Breast epithelium (tissue), 4 donors: ENCODE measurements at regions not wholly inside any gene's neighbourhood (a gene's known extent, or its start where the extent isn't known, plus 50 kb on each side); places are given as distances from the start of the nearest gene placed in this dataset.

Experiments used
- DNase-seq, 2 donors: peaks; one replicate each; pipeline ENCODE4 v3.0.0-alpha.2; 2019; ENCODE audit warnings: low spot score in 2 of 2
- H3K27ac ChIP-seq, 2 donors: fragments of 200-600 bp; sonication (generic) in 1 of 2; one replicate each; pipeline ENCODE4 v1.5.1; 2016 to 2019; ENCODE audit warnings: mild to moderate bottlenecking in 1 of 2
- H3K27me3 ChIP-seq, 2 donors: fragments of 200-600 bp; sonication (generic) in 1 of 2; one replicate each; pipeline versions ENCODE4 v1.5.1 to v1.6.0; 2017 to 2019; ENCODE audit warnings: control low read depth in 1 of 2, mild to moderate bottlenecking in 1 of 2
- H3K36me3 ChIP-seq: fragments of 200-600 bp; one replicate; pipeline ENCODE4 v1.5.1; 2019
- H3K4me1 ChIP-seq, 2 donors: fragments of 200-600 bp; sonication (generic); one replicate each; pipeline ENCODE4 v1.5.1; 2016 to 2019; ENCODE audit warnings: control low read depth in 1 of 2
- H3K4me3 ChIP-seq, 3 donors: fragments of 200-600 bp; sonication (generic); 1 replicate in 2 of 3; 2 replicates in 1 of 3; pipeline ENCODE4 v1.5.1; 2016 to 2019; ENCODE audit warnings: mild to moderate bottlenecking in 3 of 3, moderate library complexity in 2 of 3
- H3K9me3 ChIP-seq, 2 donors: fragments of 200-600 bp; sonication (generic) in 1 of 2; one replicate each; pipeline ENCODE4 v1.5.1; 2016 to 2019; ENCODE audit warnings: control low read depth in 1 of 2
- POLR2A ChIP-seq: fragments of 450-650 bp; IDR thresholded peaks from one replicate; pipeline ENCODE4 v1.6.1; 2016; ENCODE audit warnings: antibody characterized with exemption, mild to moderate bottlenecking, moderate library complexity
- POLR2AphosphoS5 ChIP-seq, 3 donors: sonication (generic); formaldehyde crosslinking; IDR thresholded peaks; one replicate each; pipeline ENCODE4 v1.6.1; 2017; ENCODE audit warnings: antibody characterized with exemption in 3 of 3
- intact Hi-C: fragments of 100-400 bp; cut with DNase I; formaldehyde crosslinking; loops from one replicate; pipeline ENCODE4 v1.15.1; 2023; ENCODE audit warnings: low total_unique reads
- TF ChIP-seq, protein P1 (sequence below), 3 donors: fragments of 450-650 bp; IDR thresholded peaks; one replicate each; pipeline ENCODE4 v1.5.1; 2016 to 2017; ENCODE audit warnings: antibody characterized with exemption in 3 of 3, mild to moderate bottlenecking in 3 of 3, moderate library complexity in 3 of 3

DNA sequence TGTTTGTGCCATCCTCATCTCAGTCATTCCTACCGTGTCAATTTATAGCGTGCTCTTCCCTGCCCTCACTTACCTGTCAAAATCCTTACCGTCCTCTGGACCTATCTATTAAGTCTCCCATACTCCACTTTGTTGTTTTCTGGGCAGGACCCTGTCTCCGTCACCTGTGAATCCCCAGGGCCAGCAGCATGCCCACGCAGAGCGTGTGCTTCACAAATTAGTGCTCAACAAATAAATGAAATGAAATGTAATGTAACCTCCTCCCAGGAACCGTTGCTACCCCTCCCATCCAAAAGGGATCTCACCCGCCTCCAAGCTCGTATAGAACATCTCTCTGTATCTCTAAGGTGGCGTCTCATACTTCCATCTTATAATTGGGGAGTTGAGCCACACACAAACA, 589.9 kb upstream of the MGMT start:
- Histone ChIP-seq H3K27ac (no peak overlapping the region), H3K4me3 (no peak overlapping the region), H3K4me1 (no peaks in the 10 kb centered on the region), H3K27me3 (no peaks in the 10 kb centered on the region), H3K36me3 (no peaks in the 10 kb centered on the region), H3K9me3 (no peaks in the 10 kb centered on the region)
- no peak for DNase-seq
- intact Hi-C loops: no loop called here
- TF ChIP-seq POLR2A (no peak), POLR2AphosphoS5 (IDR thresholded peaks at IDR 0.05) (no peak)
- TF ChIP-seq, protein P1, sequence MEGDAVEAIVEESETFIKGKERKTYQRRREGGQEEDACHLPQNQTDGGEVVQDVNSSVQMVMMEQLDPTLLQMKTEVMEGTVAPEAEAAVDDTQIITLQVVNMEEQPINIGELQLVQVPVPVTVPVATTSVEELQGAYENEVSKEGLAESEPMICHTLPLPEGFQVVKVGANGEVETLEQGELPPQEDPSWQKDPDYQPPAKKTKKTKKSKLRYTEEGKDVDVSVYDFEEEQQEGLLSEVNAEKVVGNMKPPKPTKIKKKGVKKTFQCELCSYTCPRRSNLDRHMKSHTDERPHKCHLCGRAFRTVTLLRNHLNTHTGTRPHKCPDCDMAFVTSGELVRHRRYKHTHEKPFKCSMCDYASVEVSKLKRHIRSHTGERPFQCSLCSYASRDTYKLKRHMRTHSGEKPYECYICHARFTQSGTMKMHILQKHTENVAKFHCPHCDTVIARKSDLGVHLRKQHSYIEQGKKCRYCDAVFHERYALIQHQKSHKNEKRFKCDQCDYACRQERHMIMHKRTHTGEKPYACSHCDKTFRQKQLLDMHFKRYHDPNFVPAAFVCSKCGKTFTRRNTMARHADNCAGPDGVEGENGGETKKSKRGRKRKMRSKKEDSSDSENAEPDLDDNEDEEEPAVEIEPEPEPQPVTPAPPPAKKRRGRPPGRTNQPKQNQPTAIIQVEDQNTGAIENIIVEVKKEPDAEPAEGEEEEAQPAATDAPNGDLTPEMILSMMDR (IDR thresholded peaks at IDR 0.05): no peak

DNA sequence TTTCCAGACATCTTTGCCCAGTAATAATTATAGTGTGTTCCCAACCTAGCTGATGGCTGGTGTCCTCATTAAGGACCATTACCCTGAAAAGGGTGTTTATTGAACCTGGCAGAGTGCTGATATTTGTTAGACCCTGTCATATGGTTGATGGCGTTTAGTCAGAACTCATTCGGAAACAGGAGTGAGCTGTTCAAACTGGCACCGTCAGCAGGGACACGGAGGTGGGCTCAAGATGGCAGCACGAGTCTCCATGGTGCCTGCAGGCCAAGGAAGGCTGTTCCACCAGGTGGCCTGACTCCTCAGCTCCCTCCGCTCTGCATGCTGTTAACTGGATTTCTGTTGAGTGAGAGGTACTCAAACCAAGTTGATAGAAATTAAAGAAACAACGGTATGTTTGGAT, 589.1 kb upstream of the MGMT start:
- Histone ChIP-seq H3K36me3 (no peaks in the 10 kb centered on the region), H3K4me1 (no peaks in the 10 kb centered on the region), H3K9me3 (no peaks in the 10 kb centered on the region), H3K27me3 (no peaks in the 10 kb centered on the region), H3K27ac (no peak overlapping the region), H3K4me3 (no peak overlapping the region)
- TF ChIP-seq, protein P1 (IDR thresholded peaks at IDR 0.05): no peak
- TF ChIP-seq POLR2A (no peak), POLR2AphosphoS5 (IDR thresholded peaks at IDR 0.05) (no peak)
- intact Hi-C loops: no loop called here
- DNase-seq: no peak

DNA sequence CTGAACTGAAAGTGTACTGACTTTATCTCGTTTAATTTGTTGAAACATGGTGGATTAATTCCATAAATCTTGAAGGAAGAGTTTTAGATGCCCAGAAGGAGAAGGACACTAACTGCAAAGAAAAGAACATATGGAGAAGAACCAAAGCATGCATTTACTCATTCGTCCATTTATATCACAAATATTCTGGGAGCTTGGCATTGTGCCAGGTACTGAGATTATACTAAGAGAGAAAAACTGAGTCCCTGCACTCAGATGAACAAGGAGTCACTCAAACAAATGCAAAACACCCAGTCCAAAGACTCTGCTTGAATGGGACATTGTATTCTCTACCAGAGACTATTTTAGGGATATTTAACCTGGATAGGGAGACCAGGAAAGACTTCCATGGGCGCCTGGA, 588.0 kb upstream of the MGMT start:
- Histone ChIP-seq H3K9me3 (no peaks in the 10 kb centered on the region), H3K4me1 (no peaks in the 10 kb centered on the region), H3K27me3 (no peaks in the 10 kb centered on the region), H3K36me3 (no peaks in the 10 kb centered on the region), H3K27ac (no peak overlapping the region), H3K4me3 (no peak overlapping the region)
- no peak for DNase-seq
- no peak for TF ChIP-seq POLR2A
- no peak for TF ChIP-seq POLR2AphosphoS5 (IDR thresholded peaks at IDR 0.05)
- TF ChIP-seq, protein P1 (IDR thresholded peaks at IDR 0.05): no peak
- intact Hi-C loops: no loop called here

DNA sequence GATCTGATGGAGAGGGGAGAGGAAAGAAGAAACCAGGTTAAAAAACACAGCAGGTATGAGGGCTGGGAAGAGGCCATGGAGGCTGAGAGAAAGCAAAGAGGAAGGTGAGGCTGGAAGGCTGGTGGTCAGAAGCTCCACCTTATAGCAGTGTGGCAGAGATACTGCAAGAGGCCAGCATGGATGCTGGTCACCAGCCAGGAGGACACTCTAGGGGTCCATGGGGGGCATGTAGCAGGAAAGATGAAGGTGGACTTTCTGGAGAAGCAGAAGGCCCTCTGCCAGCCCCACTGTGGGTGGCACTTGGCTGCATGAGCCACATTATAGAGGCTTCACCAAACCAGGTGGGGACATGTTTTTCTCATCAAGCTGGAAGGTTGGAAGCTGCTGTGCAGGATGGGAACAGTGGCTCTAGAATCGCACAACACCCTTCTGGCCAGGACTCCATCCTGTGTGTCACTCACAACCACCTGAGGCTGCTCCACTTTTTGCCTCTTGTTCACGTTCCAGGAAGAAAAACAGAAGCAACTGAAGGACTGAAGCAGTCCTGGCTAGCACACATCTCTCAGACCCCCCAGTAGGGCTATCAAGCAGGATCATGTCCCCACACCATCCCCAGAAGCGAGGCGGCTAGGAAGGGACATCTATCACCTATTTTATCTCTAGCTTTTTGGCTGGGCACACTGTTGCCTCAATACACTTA, 587.5 kb upstream of the MGMT start:
- Histone ChIP-seq H3K27ac (no peak overlapping the region), H3K9me3 (no peaks in the 10 kb centered on the region), H3K4me3 (no peak overlapping the region), H3K4me1 (no peaks in the 10 kb centered on the region), H3K36me3 (no peaks in the 10 kb centered on the region), H3K27me3 (no peaks in the 10 kb centered on the region)
- intact Hi-C loops: no loop called here
- no peak for DNase-seq
- TF ChIP-seq POLR2A: no peak
- TF ChIP-seq, protein P1 (IDR thresholded peaks at IDR 0.05): no peak
- TF ChIP-seq POLR2AphosphoS5 (IDR thresholded peaks at IDR 0.05): no peak

DNA sequence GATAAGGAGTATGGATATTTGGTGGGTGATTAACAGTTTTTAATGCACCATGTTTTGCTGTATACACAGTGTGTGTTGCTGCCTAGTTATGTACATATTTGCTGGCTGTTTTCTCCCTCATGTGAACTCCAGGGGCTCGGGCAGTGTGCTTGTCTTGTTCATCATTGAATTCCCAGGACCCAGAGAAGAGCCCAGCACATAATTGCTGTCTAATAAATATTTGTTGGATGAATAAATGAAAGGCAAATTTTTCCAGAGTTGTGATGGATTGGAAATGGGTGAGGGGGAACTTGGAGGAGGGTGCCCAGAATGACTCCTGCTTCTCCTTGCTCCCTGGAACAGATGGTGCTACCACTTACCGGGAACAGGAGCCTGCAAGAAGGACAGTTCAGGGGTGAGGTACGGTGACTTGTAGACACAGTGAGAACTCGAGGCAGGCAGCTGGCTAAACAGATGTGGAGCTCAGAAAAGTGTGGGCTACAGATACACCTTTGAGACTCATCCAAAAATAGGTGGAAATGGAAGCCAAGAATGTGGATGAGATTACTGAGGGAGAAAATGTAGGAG, 586.8 kb upstream of the MGMT start:
- intact Hi-C loops: no loop called here
- no peak overlapping the region for H3K4me3 ChIP-seq
- no peaks in the 10 kb centered on the region for H3K27me3 ChIP-seq
- DNase-seq: no peak
- no peak for TF ChIP-seq POLR2AphosphoS5 (IDR thresholded peaks at IDR 0.05)
- no peaks in the 10 kb centered on the region for H3K36me3 ChIP-seq
- no peak overlapping the region for H3K27ac ChIP-seq
- no peaks in the 10 kb centered on the region for H3K4me1 ChIP-seq
- H3K9me3 ChIP-seq: no peaks in the 10 kb centered on the region
